ENCODE measurements at regions not wholly inside any gene's neighbourhood (a gene's known extent, or its start where the extent isn't known, plus 50 kb on each side); places are given as distances from the start of the nearest gene placed in this dataset.

GRCh38 chr15:53834214-53834613 lies 74.8 kb upstream of the WDR72 start:
- Histone ChIP-seq H3K4me1 (ENCODE audit: insufficient read depth, low read length, poor library complexity, severe bottlenecking) (no peaks in the 10 kb centered on the region), H3K4me2 (ENCODE audit: low read depth, low read length, poor library complexity, severe bottlenecking) (no peak overlapping the region), H3K4me3 (ENCODE audit: low read length, poor library complexity, severe bottlenecking) (no peak overlapping the region), H3K36me3 (ENCODE audit: insufficient read depth, low read length) (no peaks in the 10 kb centered on the region), H3K9me3 (ENCODE audit: insufficient read depth, low read depth, low read length) (no peaks in the 10 kb centered on the region), H3F3A (ENCODE audit: low read depth) (no peaks in the 10 kb centered on the region), H3K9ac (ENCODE audit: low read depth, low read length, poor library complexity, severe bottlenecking) (no peak overlapping the region), H3K9me2 (replicated peaks; ENCODE audit: low read depth, low read length) (no peaks in the 10 kb centered on the region), H2AFZ (ENCODE audit: low read length) (no peak overlapping the region), H3K79me2 (ENCODE audit: insufficient read depth, low read length) (no peaks in the 10 kb centered on the region), H4K20me1 (ENCODE audit: insufficient read depth, low read length, poor library complexity, severe bottlenecking) (no peaks in the 10 kb centered on the region), H3K27me3 (ENCODE audit: insufficient read depth, low read length, poor library complexity, severe bottlenecking) (no peaks in the 10 kb centered on the region)
- TF ChIP-seq EZH2phosphoT487 (IDR thresholded peaks at IDR 0.05; ENCODE audit: borderline replicate concordance) = no peak
- no peak for TF ChIP-seq CTCF (conservative IDR thresholded peaks at IDR 0.05; ENCODE audit: low read length)

GRCh38 chr15:53833134-53833624 lies 73.7 kb upstream of the WDR72 start:
- Histone ChIP-seq H3K4me1 (ENCODE audit: insufficient read depth, low read length, poor library complexity, severe bottlenecking) (no peaks in the 10 kb centered on the region), H3K79me2 (ENCODE audit: insufficient read depth, low read length) (no peaks in the 10 kb centered on the region), H3K4me3 (ENCODE audit: low read length, poor library complexity, severe bottlenecking) (no peak overlapping the region), H3F3A (ENCODE audit: low read depth) (no peaks in the 10 kb centered on the region), H2AFZ (ENCODE audit: low read length) (no peak overlapping the region), H4K20me1 (ENCODE audit: insufficient read depth, low read length, poor library complexity, severe bottlenecking) (no peaks in the 10 kb centered on the region), H3K9me3 (ENCODE audit: insufficient read depth, low read depth, low read length) (no peaks in the 10 kb centered on the region), H3K9me2 (replicated peaks; ENCODE audit: low read depth, low read length) (no peaks in the 10 kb centered on the region), H3K9ac (ENCODE audit: low read depth, low read length, poor library complexity, severe bottlenecking) (no peak overlapping the region), H3K36me3 (ENCODE audit: insufficient read depth, low read length) (no peaks in the 10 kb centered on the region), H3K27me3 (ENCODE audit: insufficient read depth, low read length, poor library complexity, severe bottlenecking) (no peaks in the 10 kb centered on the region), H3K4me2 (ENCODE audit: low read depth, low read length, poor library complexity, severe bottlenecking) (no peak overlapping the region)
- TF ChIP-seq EZH2phosphoT487 (IDR thresholded peaks at IDR 0.05; ENCODE audit: borderline replicate concordance) (no peak), CTCF (conservative IDR thresholded peaks at IDR 0.05; ENCODE audit: low read length) (no peak)

GRCh38 chr15:53831907-53832770 lies 72.7 kb upstream of the WDR72 start:
- Histone ChIP-seq H3K9me3 (ENCODE audit: insufficient read depth, low read depth, low read length) (no peaks in the 10 kb centered on the region), H3K9me2 (replicated peaks; ENCODE audit: low read depth, low read length) (no peaks in the 10 kb centered on the region), H3K4me3 (ENCODE audit: low read length, poor library complexity, severe bottlenecking) (no peak overlapping the region), H3K27me3 (ENCODE audit: insufficient read depth, low read length, poor library complexity, severe bottlenecking) (no peaks in the 10 kb centered on the region), H3F3A (ENCODE audit: low read depth) (no peaks in the 10 kb centered on the region), H3K79me2 (ENCODE audit: insufficient read depth, low read length) (no peaks in the 10 kb centered on the region), H3K4me2 (ENCODE audit: low read depth, low read length, poor library complexity, severe bottlenecking) (no peak overlapping the region), H3K9ac (ENCODE audit: low read depth, low read length, poor library complexity, severe bottlenecking) (no peak overlapping the region), H2AFZ (ENCODE audit: low read length) (no peak overlapping the region), H4K20me1 (ENCODE audit: insufficient read depth, low read length, poor library complexity, severe bottlenecking) (no peaks in the 10 kb centered on the region), H3K4me1 (ENCODE audit: insufficient read depth, low read length, poor library complexity, severe bottlenecking) (no peaks in the 10 kb centered on the region), H3K36me3 (ENCODE audit: insufficient read depth, low read length) (no peaks in the 10 kb centered on the region)
- TF ChIP-seq CTCF (conservative IDR thresholded peaks at IDR 0.05; ENCODE audit: low read length) (no peak), EZH2phosphoT487 (IDR thresholded peaks at IDR 0.05; ENCODE audit: borderline replicate concordance) (no peak)

Data from Loucy (cell line).